HepG2 (cell line): ENCODE measurements at regions not wholly inside any gene's neighbourhood (a gene's known extent, or its start where the extent isn't known, plus 50 kb on each side); places are given as distances from the start of the nearest gene placed in this dataset.

Experiments
- ATAC-seq: fragments of 200-7000 bp; cut with Tn5 transposase; 3 replicates; pipeline ENCODE4 v1.9.1; 2020; ENCODE audit warnings: mild to moderate bottlenecking, moderate library complexity
- BruUV-seq: library from RNA; stranded (reverse); fragments of 400-500 nt; replicated peaks from 2 replicates; lab custom pipeline; 2021; lab: Mats Ljungman, UMichigan
- CTCF ChIA-PET: fragments of 300-600 bp; formaldehyde crosslinking; extraction: SDS; loops from one replicate; lab custom pipeline; 2021; ENCODE audit warnings: low total read pairs, inconsistent platforms, low intra/inter-chr PET ratio; lab: Yijun Ruan, JAX
- POLR2A ChIA-PET: fragments of 350-600 bp; sonication (Branson Sonifier 250); formaldehyde crosslinking; loops from one replicate; lab custom pipeline; 2020; ENCODE audit warnings: antibody characterized with exemption, inconsistent platforms; lab: Yijun Ruan, JAX
- DNase-seq: peaks from one replicate; pipeline ENCODE4 v3.0.0-alpha.2; 2015; ENCODE audit warnings: low spot score
- FAIRE-seq: peaks from 3 replicates; lab custom pipeline; 2011; peaks lifted over from hg19 to GRCh38; lab: Jason Lieb, UNC
- H2AFZ ChIP-seq: one replicate; pipeline ENCODE4 v1.6.1; 2011; ENCODE audit warnings: low read length, inconsistent platforms
- H3K27ac ChIP-seq: fragments of 300-600 bp; 3 replicates; pipeline ENCODE4 v1.8.0; 2011; ENCODE audit warnings: mixed run types, mild to moderate bottlenecking, mixed read lengths, low read length, inconsistent platforms; ENCODE audit not compliant: insufficient read depth; ENCODE audit errors: extremely low read length
- H3K27me3 ChIP-seq, 2 experiments: fragments of 200-600 bp in 1 of 2; 2 replicates in 1 of 2; 3 replicates in 1 of 2; pipeline versions ENCODE4 v1.6.0 to v1.8.0; 2011; ENCODE audit warnings: low read length in 2 of 2, mild to moderate bottlenecking in 2 of 2, moderate library complexity in 2 of 2, inconsistent platforms in 1 of 2; ENCODE audit not compliant: insufficient read depth in 2 of 2, control insufficient read depth in 1 of 2
- H3K36me3 ChIP-seq, 2 experiments: fragments of 200-600 bp in 1 of 2; replicated peaks in 1 of 2; 2 replicates in 1 of 2; 3 replicates in 1 of 2; pipeline versions ENCODE4 v1.5.1 to v1.8.0; 2011; ENCODE audit warnings: low read length in 2 of 2, inconsistent platforms in 1 of 2; ENCODE audit not compliant: insufficient read depth in 2 of 2, control insufficient read depth in 1 of 2
- H3K4me1 ChIP-seq: 2 replicates; pipeline ENCODE4 v1.5.1; 2012; ENCODE audit warnings: low read length, inconsistent platforms; ENCODE audit not compliant: insufficient read depth
- H3K4me2 ChIP-seq: 2 replicates; pipeline ENCODE4 v1.6.0; 2011; ENCODE audit warnings: low read depth, low read length, inconsistent platforms
- H3K4me3 ChIP-seq, 3 experiments: fragments of 200-600 bp in 1 of 3; sonication (generic), shearing (Covaris generic) in 1 of 3; replicated peaks in 1 of 3; 2 replicates each; pipeline ENCODE4 v1.5.1; 2011 to 2016; ENCODE audit warnings: low read length in 3 of 3, inconsistent platforms in 2 of 3, low read depth in 2 of 3, mild to moderate bottlenecking in 2 of 3, control low read depth in 1 of 3, mixed read lengths in 1 of 3; ENCODE audit not compliant: insufficient read depth in 1 of 3
- H3K79me2 ChIP-seq: one replicate; pipeline ENCODE4 v1.6.1; 2011; ENCODE audit warnings: low read length, inconsistent platforms; ENCODE audit not compliant: insufficient read depth
- H3K9ac ChIP-seq: 2 replicates; pipeline ENCODE4 v1.6.0; 2011; ENCODE audit warnings: mild to moderate bottlenecking, low read depth, low read length, inconsistent platforms; ENCODE audit not compliant: insufficient read depth
- H3K9me3 ChIP-seq: 2 replicates; pipeline ENCODE4 v1.5.1; 2012; ENCODE audit warnings: mild to moderate bottlenecking, low read length
- H4K20me1 ChIP-seq: 2 replicates; pipeline ENCODE4 v1.6.0; 2011; ENCODE audit warnings: inconsistent platforms, mild to moderate bottlenecking, low read length, moderate library complexity; ENCODE audit not compliant: insufficient read depth
- ETV5 ChIP-seq: IDR thresholded peaks from 2 replicates; pipeline ENCODE4 v1.6.1; 2018; ENCODE audit warnings: missing biosample characterization, missing genetic modification reagents, inconsistent platforms, borderline replicate concordance
- FOSL1 ChIP-seq: sonication (generic); formaldehyde crosslinking; IDR thresholded peaks from 2 replicates; pipeline ENCODE4 v1.9.0; 2021; ENCODE audit warnings: missing genetic modification reagents, borderline replicate concordance
- FOXC1 ChIP-seq: sonication (generic); formaldehyde crosslinking; IDR thresholded peaks from 2 replicates; pipeline ENCODE4 v1.8.0; 2022; ENCODE audit warnings: mild to moderate bottlenecking, missing genetic modification reagents, borderline replicate concordance
- GTF3A ChIP-seq: sonication (generic); formaldehyde crosslinking; conservative IDR thresholded peaks from 2 replicates; pipeline ENCODE4 v1.4.0; 2020; ENCODE audit warnings: mild to moderate bottlenecking, missing genetic modification reagents
- POLR2A ChIP-seq, 2 experiments: IDR thresholded peaks; 2 replicates each; pipeline ENCODE4 v1.6.1; 2011; ENCODE audit warnings: low read depth in 2 of 2, low read length in 2 of 2, mild to moderate bottlenecking in 1 of 2, moderate library complexity in 1 of 2; ENCODE audit not compliant: insufficient read depth in 1 of 2
- RBFOX2 ChIP-seq: fragments of 200-400 bp; formaldehyde crosslinking; IDR thresholded peaks from 2 replicates; pipeline ENCODE4 v1.6.1; 2017; ENCODE audit warnings: low read depth, mild to moderate bottlenecking, low read length
- SMAD1 ChIP-seq: sonication (generic); formaldehyde crosslinking; IDR thresholded peaks from 2 replicates; pipeline ENCODE4 v1.4.0; 2020; ENCODE audit warnings: missing genetic modification reagents, low read depth, mild to moderate bottlenecking, borderline replicate concordance
- TBX3 ChIP-seq: fragments of 450-650 bp; IDR thresholded peaks from 2 replicates; pipeline ENCODE4 v1.6.1; 2017; ENCODE audit warnings: antibody characterized with exemption, mild to moderate bottlenecking, inconsistent platforms, borderline replicate concordance
- ZFP82 ChIP-seq: sonication (generic); formaldehyde crosslinking; IDR thresholded peaks from 2 replicates; pipeline ENCODE4 v1.5.1; 2020; ENCODE audit warnings: mild to moderate bottlenecking, missing genetic modification reagents, borderline replicate concordance
- ZNF251 ChIP-seq: sonication (generic); formaldehyde crosslinking; IDR thresholded peaks from 2 replicates; pipeline ENCODE4 v1.9.0; 2021; ENCODE audit warnings: mild to moderate bottlenecking, missing genetic modification reagents
- ZNF788 ChIP-seq: sonication (generic); formaldehyde crosslinking; IDR thresholded peaks from 2 replicates; pipeline ENCODE4 v1.5.0; 2020; ENCODE audit warnings: mild to moderate bottlenecking, missing genetic modification reagents, borderline replicate concordance
- WGBS: methylation state at CpG from one replicate; pipeline ENCODE4 v1.1.6; 2017; ENCODE audit warnings: low lambda C conversion rate; 5-methylcytosine and 5-hydroxymethylcytosine counted together
- in situ Hi-C: cut with HindIII; loops from 2 replicates; pipeline ENCODE4 v1.10.0; 2017; ENCODE audit warnings: low pct_unique_long_range_greater_than_20kb; ENCODE audit not compliant: extremely low pct_ligation_motif_present
- intact Hi-C: fragments of 100-400 bp; cut with micrococcal nuclease; formaldehyde crosslinking; loops from one replicate; pipeline ENCODE4 v1.10.0; 2022; ENCODE audit not compliant: unreplicated experiment
- TF ChIP-seq, protein P1 (sequence below): sonication (generic); formaldehyde crosslinking; IDR thresholded peaks from 2 replicates; pipeline ENCODE4 v1.5.0; 2020; ENCODE audit warnings: mild to moderate bottlenecking, missing genetic modification reagents
- TF ChIP-seq, protein P2 (sequence below): IDR thresholded peaks from 2 replicates; pipeline ENCODE4 v1.6.1; 2018; ENCODE audit warnings: missing genetic modification reagents, mild to moderate bottlenecking, missing compliant biosample characterization
- TF ChIP-seq, protein P3 (sequence below): sonication (generic); formaldehyde crosslinking; IDR thresholded peaks from 2 replicates; pipeline ENCODE4 v1.4.0; 2020; ENCODE audit warnings: missing genetic modification reagents, borderline replicate concordance

DNA sequence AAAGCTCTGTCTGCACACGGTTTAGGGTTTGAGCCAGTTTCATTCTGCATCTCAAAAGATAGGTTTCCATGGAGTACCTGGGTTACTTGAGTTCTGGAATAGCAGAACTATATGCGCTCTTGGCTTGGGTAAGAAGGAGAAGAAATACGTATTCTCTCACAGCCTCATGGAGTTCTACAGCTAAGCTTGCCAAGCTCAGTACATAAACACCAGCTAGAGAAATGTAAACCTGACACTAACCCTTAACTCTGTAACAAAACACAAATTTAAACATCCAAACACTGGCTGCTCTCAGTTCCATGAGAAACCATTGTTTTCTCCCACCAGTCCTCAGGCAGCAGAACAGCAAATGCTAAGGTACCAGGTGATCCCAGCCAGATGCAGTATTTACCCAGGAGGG is 557.2 kb downstream of the INHBA start:
- POLR2A ChIA-PET: no interaction called here
- H3K9ac ChIP-seq: no peak overlapping the region
- no peak for ATAC-seq
- H3K27me3 ChIP-seq: no peaks in the 10 kb centered on the region
- H3K27ac ChIP-seq: no peak overlapping the region
- no peak for FAIRE-seq
- H3K4me3 ChIP-seq: no peak overlapping the region
- H3K4me2 ChIP-seq: no peak overlapping the region
- WGBS: 44% methylated on average over 3 of the region's 3 CpGs
- H3K4me1 ChIP-seq: no peaks in the 10 kb centered on the region
- intact Hi-C loops (no loop called here), in situ Hi-C loops (no loop called here)
- H4K20me1 ChIP-seq: no peaks in the 10 kb centered on the region; the same call in 1 of the 2 replicates
- CTCF ChIA-PET: no interaction called here
- H3K79me2 ChIP-seq: no peaks in the 10 kb centered on the region
- DNase-seq: no peak
- no peaks in the 10 kb centered on the region for H3K9me3 ChIP-seq
- no peak for TF ChIP-seq POLR2A (IDR thresholded peaks at IDR 0.05; ENCODE audit: insufficient read depth in 1 of 2, low read depth in 2 of 2, low read length in 2 of 2)
- no peak for TF ChIP-seq SMAD1
- no peak for TF ChIP-seq ETV5
- no peak overlapping the region for H2AFZ ChIP-seq
- BruUV-seq: no TSS peak
- no peaks in the 10 kb centered on the region for H3K36me3 ChIP-seq

DNA sequence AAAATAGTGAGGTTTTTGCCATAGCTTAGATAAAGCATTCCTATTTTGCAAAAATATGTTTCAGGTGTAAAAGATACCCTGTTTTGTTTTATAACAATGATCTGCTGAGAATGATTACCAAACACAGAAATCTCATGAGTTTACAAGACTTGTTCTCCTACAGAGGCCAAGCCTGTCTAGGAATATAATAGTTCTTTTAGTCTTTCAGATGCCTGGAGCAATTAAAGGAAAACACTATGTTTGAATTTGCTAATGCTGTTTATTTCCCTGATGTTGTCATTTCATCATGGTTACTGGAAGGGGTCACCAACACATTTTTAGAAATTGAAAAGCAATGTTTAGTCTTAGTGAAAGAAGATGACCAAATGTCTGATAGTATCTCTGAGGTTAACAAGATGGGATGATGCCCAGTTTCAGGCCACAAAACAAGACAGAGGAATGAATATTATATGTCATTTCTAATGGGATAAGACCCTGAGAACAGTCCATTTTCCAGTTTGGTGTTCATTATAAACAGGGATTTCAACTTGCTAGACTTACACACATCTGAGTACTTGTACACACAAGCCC is 559.9 kb downstream of the INHBA start:
- H4K20me1 ChIP-seq: no peaks in the 10 kb centered on the region; the same call in 1 of the 2 replicates
- H2AFZ ChIP-seq: no peak overlapping the region
- in situ Hi-C loops (no loop called here), intact Hi-C loops (no loop called here)
- ATAC-seq (no peak), FAIRE-seq (no peak), DNase-seq (no peak)
- no TSS peak for BruUV-seq
- CTCF ChIA-PET: no interaction called here
- POLR2A ChIA-PET: no interaction called here
- H3K27ac ChIP-seq: no peak overlapping the region
- H3K79me2 ChIP-seq: no peaks in the 10 kb centered on the region
- no peaks in the 10 kb centered on the region for H3K9me3 ChIP-seq
- no peak overlapping the region for H3K4me3 ChIP-seq
- H3K4me1 ChIP-seq: no peaks in the 10 kb centered on the region
- no peaks in the 10 kb centered on the region for H3K27me3 ChIP-seq
- H3K9ac ChIP-seq: no peak overlapping the region
- no peaks in the 10 kb centered on the region for H3K36me3 ChIP-seq
- H3K4me2 ChIP-seq: no peak overlapping the region
- TF ChIP-seq ZNF251 (CRISPR knock-in tag) (no peak), ZFP82 (no peak), ZNF788 (no peak), GTF3A (CRISPR knock-in tag) (no peak), FOSL1 (CRISPR knock-in tag) (no peak), RBFOX2 (no peak), FOXC1 (CRISPR knock-in tag) (no peak), TBX3 (no peak)
- TF ChIP-seq, protein P1, sequence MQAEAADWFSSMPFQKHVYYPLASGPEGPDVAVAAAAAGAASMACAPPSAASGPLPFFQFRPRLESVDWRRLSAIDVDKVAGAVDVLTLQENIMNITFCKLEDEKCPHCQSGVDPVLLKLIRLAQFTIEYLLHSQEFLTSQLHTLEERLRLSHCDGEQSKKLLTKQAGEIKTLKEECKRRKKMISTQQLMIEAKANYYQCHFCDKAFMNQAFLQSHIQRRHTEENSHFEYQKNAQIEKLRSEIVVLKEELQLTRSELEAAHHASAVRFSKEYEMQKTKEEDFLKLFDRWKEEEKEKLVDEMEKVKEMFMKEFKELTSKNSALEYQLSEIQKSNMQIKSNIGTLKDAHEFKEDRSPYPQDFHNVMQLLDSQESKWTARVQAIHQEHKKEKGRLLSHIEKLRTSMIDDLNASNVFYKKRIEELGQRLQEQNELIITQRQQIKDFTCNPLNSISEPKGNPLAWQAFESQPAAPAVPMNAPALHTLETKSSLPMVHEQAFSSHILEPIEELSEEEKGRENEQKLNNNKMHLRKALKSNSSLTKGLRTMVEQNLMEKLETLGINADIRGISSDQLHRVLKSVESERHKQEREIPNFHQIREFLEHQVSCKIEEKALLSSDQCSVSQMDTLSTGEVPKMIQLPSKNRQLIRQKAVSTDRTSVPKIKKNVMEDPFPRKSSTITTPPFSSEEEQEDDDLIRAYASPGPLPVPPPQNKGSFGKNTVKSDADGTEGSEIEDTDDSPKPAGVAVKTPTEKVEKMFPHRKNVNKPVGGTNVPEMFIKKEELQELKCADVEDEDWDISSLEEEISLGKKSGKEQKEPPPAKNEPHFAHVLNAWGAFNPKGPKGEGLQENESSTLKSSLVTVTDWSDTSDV (CRISPR knock-in tag): no peak
- TF ChIP-seq, protein P2, sequence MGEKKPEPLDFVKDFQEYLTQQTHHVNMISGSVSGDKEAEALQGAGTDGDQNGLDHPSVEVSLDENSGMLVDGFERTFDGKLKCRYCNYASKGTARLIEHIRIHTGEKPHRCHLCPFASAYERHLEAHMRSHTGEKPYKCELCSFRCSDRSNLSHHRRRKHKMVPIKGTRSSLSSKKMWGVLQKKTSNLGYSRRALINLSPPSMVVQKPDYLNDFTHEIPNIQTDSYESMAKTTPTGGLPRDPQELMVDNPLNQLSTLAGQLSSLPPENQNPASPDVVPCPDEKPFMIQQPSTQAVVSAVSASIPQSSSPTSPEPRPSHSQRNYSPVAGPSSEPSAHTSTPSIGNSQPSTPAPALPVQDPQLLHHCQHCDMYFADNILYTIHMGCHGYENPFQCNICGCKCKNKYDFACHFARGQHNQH (CRISPR knock-in tag): no peak
- TF ChIP-seq, protein P3, sequence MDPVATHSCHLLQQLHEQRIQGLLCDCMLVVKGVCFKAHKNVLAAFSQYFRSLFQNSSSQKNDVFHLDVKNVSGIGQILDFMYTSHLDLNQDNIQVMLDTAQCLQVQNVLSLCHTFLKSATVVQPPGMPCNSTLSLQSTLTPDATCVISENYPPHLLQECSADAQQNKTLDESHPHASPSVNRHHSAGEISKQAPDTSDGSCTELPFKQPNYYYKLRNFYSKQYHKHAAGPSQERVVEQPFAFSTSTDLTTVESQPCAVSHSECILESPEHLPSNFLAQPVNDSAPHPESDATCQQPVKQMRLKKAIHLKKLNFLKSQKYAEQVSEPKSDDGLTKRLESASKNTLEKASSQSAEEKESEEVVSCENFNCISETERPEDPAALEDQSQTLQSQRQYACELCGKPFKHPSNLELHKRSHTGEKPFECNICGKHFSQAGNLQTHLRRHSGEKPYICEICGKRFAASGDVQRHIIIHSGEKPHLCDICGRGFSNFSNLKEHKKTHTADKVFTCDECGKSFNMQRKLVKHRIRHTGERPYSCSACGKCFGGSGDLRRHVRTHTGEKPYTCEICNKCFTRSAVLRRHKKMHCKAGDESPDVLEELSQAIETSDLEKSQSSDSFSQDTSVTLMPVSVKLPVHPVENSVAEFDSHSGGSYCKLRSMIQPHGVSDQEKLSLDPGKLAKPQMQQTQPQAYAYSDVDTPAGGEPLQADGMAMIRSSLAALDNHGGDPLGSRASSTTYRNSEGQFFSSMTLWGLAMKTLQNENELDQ (CRISPR knock-in tag): no peak
